ENCODE measurements at regions not wholly inside any gene's neighbourhood (a gene's known extent, or its start where the extent isn't known, plus 50 kb on each side); places are given as distances from the start of the nearest gene placed in this dataset.

DNA sequence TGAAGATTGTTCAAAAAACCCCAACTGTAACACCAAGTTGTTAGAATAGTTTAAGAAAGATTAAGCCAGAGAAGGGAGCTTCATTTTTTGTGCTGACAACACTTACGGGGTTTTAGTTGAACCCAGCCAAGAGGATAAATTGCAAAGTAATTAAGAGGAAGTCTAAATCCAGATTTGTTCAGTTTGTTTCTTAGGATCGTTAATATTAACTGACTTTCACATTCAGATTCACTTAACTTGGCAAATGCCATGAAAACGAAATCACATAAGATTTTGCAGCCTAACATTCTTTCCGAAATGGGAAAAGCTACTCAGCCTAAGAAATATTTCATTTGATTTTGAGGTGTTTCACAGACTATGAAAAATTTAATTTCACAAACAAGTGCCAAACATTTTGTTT, 511.3 kb downstream of the TRIML1 start:
- TF ChIP-seq GATA2 (IDR thresholded peaks at IDR 0.05; ENCODE audit: low read depth, low read length) (no peak), GATA3 (IDR thresholded peaks at IDR 0.05; ENCODE audit: low read depth, low read length) (no peak)

Measured in SH-SY5Y (cell line).